NCI-H1105 treated with DMSO at 0.1 percent for 48 hours (cell line): ENCODE measurements at regions not wholly inside any gene's neighbourhood (a gene's known extent, or its start where the extent isn't known, plus 50 kb on each side); places are given as distances from the start of the nearest gene placed in this dataset.
"Not testable (repeated sequence)": the region's sequence is repeated elsewhere in the genome, so short reads cannot be mapped to it uniquely, and the experiment has no call there.

Experiments
- DNase-seq: peaks from one replicate; lab custom pipeline; 2025; lab: John Stamatoyannopoulos, UW

DNA sequence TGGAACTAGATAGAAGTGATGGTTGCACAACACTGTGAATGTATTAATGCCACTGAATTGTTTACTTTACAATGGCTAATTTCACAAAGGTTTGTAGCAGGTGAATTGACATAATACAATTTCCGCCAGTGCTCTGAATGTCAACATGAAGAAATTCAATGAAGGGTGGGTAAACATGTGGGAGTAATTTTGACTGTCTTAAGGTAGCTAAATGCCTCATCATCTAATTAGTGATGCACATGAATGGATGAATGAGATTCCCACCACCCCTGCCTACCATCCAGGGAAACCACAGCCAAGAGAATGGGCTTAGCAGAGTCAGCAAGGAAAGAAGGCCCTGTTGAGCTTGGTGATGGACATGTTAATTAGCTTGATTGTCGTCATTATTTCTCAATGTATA, 275.3 kb downstream of the ALDH8A1 start:
- peak; percentile 85 for DNase-seq

DNA sequence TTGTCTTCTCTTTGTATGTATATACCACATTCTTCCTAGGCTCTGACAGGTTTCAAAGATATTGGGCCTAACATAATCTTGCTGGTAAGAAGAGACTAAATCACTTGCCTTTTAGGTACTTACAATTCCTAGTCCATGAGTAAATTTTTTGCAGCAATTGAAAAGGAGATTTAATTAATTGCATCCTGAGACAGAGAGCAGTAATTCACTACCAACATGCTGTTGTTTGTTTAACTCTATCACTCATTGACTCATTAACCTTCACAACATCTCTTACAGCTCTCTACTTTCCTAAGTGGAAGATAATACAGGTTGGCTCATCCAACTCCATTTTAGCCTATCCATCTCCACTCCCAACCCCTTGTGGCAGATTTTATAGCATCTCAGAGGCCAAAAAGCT, 280.4 kb downstream of the ALDH8A1 start:
- DNase-seq: peak; percentile 73

DNA sequence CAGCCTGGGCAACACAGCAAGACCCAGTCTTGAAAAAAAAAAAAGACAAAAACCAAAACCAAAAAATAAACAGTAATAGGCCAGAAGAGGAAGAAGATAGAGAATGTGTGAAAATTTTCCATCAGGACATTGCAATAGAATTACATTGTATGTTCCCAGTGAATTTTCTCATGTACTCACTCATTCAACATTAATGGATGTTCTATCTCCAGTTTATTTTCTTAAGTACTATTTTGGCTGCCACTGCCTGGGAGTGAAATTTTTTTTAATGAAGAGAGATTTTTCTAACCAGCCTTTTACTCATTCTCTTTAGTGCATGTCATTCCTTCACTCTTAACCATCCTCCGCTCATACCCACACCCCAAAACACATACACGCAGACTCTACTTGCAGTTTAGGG, 282.8 kb downstream of the ALDH8A1 start:
- DNase-seq: no peak

DNA sequence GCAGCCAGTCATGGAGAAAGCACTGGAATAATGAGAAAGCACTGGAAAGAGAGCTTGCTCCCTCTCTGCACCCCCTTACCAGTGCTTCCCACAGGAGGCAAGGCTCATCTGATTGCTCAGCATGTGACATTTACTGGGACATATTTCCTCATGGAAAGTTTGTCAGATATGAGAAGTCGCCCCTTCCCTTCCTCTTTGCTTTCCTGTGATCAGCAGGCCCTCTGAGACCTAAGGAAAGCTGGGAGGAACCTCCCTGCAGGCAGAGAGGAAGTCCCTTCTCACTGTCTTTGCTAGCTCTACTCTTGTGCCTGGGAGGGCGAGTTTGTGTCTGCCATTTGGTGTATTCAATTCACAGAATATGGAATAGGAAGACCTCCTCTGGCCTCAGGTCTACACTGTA, 283.8 kb downstream of the ALDH8A1 start:
- DNase-seq: no peak

DNA sequence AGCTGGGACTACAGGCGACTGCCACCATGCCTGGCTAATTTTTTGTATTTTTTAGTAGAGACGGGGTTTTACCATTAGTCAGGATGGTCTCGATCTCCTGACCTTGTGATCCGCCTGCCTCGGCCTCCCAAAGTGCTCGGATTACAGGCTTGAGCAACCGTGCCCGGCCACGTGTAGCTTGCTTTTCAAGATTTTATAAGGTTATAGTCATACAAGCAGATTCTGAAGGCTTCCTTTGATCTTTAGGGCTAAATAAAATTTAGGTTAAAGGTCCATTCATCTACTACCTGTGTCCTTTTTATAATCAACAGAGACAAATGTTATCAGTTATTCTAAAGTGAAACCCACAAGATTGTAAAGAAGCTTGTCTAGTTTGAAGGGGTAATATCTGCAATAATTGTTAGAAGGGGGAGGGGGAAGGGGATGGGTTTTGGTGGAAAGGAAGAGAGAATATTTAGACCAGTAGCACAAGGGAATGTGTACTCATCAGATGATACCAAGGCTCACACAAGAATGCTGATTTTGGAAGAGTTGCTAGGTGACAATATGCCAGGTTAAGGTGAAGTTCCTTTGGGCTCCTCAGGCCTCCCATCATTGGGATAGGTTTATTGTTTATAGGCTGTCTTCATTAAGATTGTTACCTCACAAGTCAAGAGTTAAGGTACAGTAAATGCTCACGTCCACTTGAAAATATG, 284.7 kb downstream of the ALDH8A1 start:
- no peak for DNase-seq

DNA sequence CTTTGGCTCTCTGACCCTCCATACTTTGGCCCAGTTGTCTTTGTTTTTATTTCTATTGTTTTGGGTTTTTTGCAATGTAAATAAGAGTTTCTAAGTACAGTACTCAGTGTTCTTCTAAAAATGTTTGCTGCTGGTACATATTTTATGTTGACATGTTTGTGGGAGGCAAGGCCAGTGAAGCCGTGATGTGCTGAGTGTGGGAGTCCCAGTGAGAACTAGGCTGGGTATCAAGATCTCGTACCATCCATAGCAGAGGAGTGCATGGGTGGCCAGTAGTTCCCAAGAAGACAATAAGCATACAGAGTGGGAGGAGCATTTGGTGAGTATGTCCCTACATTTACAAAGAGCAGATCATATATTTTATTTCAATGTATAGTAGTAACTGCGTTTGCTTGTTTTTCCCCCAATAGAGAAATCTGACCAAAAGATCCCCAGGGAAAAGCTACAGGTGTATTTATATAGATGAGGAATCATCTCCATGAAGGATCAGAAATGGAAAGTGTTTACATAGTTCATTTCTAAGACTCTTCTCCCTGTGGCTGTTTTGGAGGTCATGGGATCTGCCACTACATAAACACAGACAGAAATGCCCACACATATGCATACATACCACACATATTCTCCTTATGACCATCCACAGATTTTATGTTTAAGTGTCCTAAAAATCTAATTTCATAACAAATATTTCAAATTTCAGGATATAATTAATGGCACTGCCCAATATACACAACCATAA, 285.9 kb downstream of the ALDH8A1 start:
- DNase-seq: no peak

DNA sequence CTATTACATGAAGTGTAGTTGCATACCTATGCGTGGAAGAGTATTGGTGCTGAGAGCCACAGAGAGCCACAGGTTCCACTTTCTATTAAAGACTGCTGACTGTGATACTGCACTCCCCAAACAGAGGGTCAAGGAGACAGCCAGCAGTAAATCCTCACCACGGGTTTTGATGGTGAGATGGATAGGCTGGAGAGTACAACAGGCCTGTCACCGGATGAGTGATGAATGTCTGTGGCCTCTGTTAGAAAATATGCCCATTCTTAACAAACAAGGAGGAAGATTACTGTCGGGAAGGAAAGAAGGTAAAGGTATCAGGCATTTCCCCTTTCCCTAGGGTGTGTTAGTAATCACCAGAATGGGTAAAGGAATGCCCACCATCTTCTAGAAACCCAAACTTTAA, 286.5 kb downstream of the ALDH8A1 start:
- DNase-seq: no peak

DNA sequence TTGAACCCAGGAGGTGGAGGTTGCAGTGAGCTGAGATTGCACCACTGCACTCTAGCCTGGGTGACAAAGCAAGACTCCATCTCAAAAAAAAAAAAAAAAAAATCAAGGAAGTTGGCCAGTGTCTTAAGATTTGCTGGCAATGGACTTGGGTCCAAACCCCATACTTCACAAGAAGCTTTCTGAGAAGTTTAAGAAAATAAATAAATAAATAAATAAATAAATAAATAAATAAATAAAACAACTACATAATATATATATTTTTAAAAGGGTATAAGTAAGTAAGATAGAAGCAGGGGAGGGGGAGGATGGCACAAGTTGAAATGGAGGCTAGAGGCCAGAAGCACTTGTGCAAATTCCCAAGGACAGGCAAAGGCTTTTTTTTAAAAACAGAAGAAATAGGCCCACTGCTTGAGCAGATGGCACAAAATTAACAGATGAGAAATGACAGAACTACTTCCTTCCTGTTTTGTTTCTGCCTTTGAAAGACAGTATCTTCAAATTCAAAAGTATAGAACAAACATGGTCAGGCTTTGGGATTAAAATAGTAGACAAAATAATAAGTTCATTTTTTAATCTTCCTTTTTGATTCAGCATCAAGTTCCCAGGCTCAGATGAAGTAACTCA, 287.7 kb downstream of the ALDH8A1 start:
- no peak for DNase-seq

DNA sequence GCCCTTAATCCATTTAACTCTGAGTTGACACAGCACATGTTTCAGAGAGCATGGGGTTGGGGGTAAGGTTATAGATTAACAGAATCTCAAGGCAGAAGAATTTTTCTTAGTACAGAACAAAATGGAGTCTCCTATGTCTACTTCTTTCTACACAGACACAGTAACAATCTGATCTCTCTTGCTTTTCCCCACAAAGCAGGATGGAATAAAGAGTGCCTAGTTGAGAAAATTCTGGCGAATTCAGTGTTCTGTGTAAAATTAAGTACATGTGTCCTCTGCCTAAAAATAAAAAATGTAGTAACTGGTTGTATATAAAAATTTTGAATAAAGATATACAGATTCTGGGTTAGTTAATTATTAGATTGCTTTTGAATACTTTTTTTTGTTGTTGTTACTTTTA, 290.0 kb downstream of the ALDH8A1 start:
- not testable (repeated sequence) for DNase-seq

DNA sequence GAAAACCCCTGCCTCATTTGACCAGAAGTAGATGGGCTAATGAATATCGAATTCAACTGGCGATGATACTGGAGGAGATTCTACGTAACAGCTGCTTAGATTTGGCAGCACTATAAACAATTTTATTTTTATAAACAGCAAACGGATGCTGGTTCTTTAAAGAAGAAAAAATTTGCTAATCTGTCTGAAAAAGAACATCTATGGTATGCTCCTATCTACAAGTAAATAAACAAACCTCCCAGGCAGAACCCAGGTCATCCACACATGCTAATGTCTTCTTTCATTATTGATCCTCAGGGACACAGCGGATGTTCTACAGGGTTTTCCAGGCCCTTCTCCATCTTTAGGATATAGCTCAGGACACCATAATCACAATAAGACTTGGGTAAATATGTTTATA, 291.3 kb downstream of the ALDH8A1 start:
- no peak for DNase-seq

DNA sequence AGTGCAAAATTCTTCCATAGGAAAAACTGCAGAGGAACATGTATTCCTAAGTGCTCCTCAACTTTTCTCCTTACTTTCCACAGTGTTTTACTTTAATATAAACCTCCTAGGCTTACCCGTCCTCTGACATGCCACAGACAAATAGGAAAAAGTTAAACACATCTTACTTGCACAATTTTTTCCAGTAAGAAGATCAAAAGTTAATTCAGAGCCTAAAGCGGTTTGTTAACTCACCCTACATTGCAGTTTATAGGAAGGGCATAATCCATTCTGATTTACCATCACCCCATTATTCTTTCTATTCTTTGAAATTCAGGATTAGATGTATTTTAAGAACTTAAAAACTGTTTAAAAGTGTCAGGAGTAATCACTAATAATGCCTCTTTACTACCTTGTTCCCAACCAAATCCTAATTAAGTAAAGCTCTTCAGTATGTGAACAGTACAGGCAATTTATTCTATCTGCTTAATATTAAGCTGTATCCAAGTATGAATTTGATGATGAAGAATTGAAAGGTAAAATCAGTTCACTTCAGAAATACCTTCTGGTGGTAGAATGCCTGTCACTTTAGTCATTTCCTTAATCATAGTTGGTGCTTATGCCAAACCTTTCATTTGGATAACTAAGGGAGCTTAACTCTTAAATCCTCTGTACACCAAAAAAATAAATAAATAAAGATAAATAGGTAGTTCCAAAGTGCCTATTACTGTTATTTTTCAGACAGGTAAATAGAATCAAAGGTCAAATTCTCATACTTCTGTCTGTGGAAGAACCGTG, 292.0 kb downstream of the ALDH8A1 start:
- DNase-seq: no peak

DNA sequence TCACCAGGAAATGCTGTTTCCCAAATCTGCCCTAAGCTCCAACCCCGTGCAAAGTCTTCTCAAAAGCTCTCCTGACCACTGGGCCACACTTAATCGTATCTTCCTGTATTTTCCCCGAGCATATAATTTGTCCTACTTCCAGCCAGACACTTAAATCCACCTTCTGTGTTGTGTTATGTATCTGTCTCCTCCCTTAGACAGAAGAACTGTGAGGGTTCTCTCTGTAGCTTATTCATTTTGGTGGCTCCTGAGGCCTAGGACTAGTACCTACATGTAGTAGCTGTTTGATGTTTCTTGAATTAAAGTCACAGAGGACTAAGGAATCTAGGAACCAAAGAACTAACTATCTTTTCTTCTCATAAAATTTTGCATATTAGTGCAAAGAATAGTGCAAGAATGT, 292.6 kb downstream of the ALDH8A1 start:
- no peak for DNase-seq

DNA sequence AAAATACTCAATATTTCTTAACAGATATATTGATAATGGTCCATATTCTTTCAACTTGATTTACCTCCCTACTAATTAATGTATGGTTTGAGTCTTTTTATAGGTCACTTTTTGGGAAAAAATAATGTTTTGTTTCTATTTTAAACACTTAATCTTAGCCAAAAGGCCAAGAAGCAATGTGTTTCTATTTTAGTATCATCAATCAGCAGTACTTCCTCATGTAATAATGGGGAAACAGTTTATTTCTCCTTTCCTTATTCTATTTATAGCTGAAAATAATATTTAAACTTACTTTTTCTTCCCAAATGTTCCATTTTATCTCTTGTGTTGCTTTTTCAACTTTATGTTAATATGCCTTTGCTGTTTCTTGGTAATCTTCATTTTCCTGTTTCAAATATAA, 295.1 kb downstream of the ALDH8A1 start:
- DNase-seq: no peak

DNA sequence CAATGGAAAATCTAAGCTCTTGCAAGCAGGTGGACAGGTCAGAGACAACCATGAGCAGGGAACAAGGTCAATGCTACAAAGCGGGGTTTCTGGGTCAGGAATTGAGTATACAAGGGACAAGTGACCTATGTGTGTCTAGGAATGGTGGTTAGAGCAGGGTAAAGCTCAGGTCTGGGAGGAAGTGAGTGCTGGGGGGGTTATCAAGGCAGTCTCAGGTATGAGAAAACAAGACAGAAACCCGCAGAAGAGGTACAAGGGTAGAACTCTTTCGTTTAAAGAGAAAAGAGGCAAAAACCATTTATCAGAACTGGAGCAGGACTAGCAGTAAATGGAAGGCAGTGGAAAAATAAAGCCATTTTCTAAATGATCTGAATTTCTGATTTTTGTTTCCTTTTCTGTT, 298.4 kb downstream of the ALDH8A1 start:
- no peak for DNase-seq

DNA sequence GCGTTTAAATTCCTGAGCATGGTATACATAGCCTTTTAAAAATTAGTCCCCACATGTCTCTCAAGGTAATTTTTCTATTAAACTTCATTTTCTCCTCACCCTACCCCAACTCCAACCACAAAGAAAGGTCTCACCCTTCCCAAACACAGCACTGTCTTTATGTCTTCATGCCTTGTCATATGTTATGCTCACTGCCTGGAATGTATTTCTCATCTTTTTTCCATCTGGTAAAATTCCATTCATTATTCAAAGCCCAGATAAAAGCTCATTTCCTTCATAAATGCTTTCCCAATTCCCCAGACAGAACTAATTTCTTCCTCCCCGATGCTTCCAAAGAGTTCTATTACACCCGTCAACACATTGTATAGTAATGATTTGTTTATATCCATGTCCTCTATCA, 302.0 kb downstream of the ALDH8A1 start:
- DNase-seq: no peak

DNA sequence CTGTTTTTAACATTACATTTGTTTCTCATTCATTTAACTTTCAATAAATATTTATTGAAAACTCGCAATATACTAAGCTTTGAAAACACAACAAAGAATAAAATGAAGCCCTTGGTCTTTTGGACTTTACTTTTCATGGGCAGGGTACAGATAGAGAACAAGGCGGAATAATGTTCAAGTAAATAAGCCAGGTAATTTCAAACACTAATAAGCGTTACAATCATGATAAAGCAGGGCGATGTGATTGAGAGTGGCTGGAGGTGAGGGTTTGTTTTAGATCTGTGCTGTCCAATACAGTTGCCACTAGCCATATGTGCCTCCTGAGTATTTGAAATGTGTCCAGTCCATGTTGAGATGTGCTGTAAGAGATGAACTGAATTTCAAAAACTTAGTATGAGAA, 307.1 kb downstream of the ALDH8A1 start:
- no peak for DNase-seq

DNA sequence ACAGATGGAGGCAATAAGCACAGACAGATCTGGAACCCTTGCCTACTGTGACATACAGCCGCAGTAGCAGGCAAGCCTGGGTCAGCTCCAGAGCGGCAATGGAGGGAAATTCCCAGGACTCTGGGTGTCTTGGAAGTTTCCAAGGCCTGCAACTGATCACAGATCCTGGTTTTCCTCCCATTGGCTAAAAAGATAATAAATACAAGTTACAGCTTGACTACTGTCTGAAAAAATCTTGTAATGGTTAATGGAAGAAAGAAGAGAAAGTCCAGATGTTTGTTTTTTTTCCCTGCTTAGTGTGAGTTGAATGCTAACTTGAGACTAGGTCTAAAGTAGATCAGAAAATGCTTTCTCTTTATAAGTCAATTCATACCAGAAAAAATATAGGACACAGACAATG, 307.6 kb downstream of the ALDH8A1 start:
- DNase-seq: no peak

DNA sequence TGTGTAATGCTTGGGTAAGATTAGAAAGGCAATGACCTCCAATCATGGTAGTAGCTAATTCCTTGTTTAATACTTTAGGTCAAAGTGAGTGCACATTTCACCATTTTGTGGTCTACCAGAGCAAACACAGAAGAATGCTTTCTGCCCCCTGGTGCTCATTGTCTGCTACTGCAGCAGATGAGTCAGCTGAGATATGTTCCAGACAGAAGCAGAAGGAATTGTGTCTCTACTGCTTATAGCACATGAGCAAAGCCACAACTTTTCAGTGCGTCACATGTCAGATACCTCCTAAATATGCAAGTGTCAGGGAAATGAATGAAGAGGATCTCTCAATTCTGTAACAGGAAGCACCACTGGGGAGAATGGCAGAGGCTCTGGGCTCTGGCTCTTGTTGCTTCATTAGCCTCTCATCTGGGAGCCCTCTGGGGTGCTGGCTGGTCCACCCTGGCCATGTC, 308.9 kb downstream of the ALDH8A1 start:
- peak; percentile 53 for DNase-seq

DNA sequence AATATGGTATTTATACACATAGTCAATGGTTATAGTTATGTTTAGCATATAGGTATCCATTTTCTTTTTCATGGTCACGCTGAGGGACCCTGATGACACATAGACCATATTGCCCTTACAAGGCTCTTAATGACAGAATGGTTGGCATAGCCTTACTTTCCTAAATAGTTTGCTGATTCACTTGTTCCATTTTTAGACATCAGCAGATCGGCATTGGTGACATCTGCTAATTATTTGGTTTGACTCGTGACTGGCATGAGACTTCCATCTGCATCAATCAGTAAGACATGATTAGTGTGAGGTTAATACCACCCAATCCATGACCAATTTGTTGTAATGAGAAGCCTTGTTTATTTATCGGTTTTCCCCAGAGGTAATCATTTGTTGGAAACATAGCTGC, 309.7 kb downstream of the ALDH8A1 start:
- no peak for DNase-seq

DNA sequence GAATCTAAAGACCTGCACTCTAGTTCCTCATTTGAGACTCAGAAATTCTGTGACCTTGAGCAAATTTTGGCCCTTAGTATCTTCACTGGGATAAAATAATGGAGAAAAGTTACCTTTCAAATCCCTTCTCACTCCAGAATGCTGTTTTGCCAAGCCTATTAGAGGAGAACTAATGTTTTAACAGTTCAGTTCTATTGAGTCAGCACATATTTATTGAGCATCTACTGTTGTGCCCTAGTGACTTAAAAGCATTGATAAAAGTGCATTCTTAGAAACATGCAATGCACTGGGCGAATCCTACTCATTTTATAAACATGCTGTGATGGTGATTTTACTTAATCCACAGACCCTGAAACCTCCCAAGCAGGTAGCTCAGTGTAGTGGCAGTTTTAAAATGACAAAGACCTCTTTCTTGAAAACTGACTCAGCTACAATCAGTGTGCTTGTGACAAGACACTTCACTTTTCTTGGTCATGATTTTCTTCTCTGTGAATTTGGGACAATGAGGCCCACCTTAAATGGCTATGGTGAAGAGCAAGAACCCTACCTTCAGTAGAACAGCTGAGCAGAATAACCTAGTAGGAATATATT, 312.0 kb downstream of the ALDH8A1 start:
- DNase-seq: no peak

DNA sequence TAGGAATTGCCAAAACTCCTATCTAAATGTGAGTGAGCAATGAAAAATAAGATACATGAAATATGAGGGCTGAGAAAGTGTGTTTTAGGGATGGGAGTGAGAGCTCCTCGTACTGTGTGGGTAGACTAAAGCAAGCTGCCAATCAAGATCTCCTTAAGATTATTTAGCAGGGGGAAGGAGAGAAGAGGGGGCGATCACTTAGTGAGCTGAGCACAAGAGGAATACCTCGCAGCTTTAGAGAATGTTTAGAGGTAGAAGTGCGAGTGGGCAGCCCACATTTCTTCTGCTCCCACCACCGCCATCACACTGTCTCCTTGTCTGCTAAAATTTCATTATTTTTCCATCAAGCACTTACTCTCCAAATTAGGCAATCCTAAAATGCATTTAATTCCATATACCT, 312.6 kb downstream of the ALDH8A1 start:
- no peak for DNase-seq

DNA sequence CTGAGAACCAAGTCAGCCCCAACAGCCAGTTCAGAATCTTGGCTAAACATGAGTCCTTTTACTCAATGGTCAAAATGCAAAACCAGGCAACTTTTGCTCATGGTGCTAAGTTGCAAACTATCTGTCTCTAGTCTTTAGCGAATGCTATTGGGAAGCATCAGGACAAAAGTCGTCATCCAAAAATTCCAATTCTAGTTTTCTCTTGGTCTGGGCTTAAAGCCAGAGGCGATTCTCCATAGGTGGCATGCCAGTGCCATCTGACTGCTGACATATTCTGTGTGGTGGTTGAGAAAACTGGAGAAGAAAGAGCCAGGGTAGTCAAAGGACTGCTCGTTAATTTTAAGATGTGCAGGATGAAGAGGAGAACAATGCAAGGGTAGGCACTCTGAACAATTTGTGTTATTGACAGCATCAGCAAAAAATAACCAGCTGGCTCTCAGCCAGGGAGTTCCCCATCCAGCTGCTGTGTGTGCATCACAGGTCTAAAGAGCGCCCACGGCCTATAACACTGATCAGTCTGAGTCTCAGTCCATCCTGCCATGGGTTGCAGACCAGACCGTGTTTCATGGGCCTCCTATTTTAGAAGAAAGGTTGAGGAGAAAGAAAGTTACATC, 313.6 kb downstream of the ALDH8A1 start:
- DNase-seq: peak; percentile 74
